ENCODE measurements at regions not wholly inside any gene's neighbourhood (a gene's known extent, or its start where the extent isn't known, plus 50 kb on each side); places are given as distances from the start of the nearest gene placed in this dataset.

DNA sequence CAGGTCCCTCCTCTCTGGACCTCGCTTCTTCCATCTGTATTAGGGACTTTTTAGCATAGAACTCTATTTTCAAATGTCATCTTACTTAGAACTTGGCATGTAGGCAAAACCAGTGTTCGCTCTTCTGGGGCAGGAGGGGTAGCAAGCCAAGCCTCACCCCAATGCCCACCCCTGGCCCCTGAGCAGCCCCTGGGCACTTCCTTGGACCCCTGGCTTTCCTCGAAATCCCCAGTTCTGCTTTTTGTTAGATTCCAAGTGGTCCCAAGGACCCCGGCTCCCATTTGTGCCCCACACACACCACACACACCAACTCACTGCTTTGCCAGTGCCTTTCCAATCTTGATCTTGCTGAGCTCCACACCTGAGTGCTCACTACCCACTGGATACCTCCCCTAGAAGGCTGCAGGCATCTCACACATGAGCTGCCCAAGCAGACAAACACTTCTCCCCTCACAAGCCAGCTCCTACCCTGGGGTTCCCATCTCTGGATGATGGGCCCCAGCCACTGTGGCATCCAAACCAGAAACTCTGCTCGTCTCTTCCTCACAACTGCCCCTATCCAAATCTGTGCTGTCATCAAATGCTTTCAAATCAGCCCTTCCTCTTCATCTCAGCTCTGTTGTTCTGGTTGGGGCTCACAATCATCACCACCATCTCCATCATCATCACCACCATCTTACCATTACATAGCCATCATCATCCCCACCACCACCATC, 167.9 kb upstream of the ZMIZ1 start:
- H3K27me3 Mint-ChIP-seq (ENCODE audit: unreplicated experiment) = peaks cover 15% of the 10 kb centered on the region
- no TSS peak for BruUV-seq (replicated peaks)
- H3K4me1 Mint-ChIP-seq (ENCODE audit: low read depth, unreplicated experiment) = no peaks in the 10 kb centered on the region

DNA sequence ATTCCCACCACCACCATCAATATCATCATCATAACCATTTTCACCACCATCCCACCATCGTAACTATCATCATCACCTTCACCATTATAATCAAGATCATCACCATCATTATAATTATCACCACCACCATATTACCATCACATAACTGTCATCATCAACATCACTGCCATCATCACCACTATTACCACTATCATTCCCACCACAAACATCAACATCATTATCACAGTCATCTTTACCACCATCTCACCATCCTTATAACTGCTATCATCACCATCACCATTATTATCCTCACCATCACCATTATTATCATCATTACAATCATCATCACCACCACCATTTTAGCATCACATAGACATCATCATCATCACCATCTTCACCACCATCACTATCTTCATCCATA, 167.1 kb upstream of the ZMIZ1 start:
- intact Hi-C loops (cut with micrococcal nuclease; ENCODE audit: unreplicated experiment) = no loop called here
- H3K4me1 Mint-ChIP-seq (ENCODE audit: low read depth, unreplicated experiment) = no peaks in the 10 kb centered on the region
- no peak overlapping the region for H3K4me3 Mint-ChIP-seq (ENCODE audit: low read depth, unreplicated experiment)
- H3K36me3 Mint-ChIP-seq (ENCODE audit: insufficient read depth, unreplicated experiment) = no peaks in the 10 kb centered on the region
- TF ChIP-seq, protein P1, sequence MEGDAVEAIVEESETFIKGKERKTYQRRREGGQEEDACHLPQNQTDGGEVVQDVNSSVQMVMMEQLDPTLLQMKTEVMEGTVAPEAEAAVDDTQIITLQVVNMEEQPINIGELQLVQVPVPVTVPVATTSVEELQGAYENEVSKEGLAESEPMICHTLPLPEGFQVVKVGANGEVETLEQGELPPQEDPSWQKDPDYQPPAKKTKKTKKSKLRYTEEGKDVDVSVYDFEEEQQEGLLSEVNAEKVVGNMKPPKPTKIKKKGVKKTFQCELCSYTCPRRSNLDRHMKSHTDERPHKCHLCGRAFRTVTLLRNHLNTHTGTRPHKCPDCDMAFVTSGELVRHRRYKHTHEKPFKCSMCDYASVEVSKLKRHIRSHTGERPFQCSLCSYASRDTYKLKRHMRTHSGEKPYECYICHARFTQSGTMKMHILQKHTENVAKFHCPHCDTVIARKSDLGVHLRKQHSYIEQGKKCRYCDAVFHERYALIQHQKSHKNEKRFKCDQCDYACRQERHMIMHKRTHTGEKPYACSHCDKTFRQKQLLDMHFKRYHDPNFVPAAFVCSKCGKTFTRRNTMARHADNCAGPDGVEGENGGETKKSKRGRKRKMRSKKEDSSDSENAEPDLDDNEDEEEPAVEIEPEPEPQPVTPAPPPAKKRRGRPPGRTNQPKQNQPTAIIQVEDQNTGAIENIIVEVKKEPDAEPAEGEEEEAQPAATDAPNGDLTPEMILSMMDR (IDR thresholded peaks at IDR 0.05; ENCODE audit: unreplicated experiment) = no peak
- H3K9me3 Mint-ChIP-seq (ENCODE audit: low read depth, unreplicated experiment) = no peaks in the 10 kb centered on the region
- H3K27me3 Mint-ChIP-seq (ENCODE audit: unreplicated experiment) = peaks cover 17% of the 10 kb centered on the region
- no peak for DNase-seq
- H3K27ac Mint-ChIP-seq (ENCODE audit: unreplicated experiment) = no peak overlapping the region
- no TSS peak for BruUV-seq (replicated peaks)
- CTCF ChIA-PET = no interaction called here

More for the DNA sequence above, 167.9 kb upstream of the ZMIZ1 start:
- intact Hi-C loops (cut with micrococcal nuclease; ENCODE audit: unreplicated experiment) = no loop called here
- Mint-ChIP-seq H3K9me3 (ENCODE audit: low read depth, unreplicated experiment) (no peaks in the 10 kb centered on the region), H3K36me3 (ENCODE audit: insufficient read depth, unreplicated experiment) (no peaks in the 10 kb centered on the region), H3K4me3 (ENCODE audit: low read depth, unreplicated experiment) (no peak overlapping the region), H3K27ac (ENCODE audit: unreplicated experiment) (no peak overlapping the region)
- CTCF ChIA-PET = no interaction called here
- DNase-seq = no peak
- TF ChIP-seq, protein P1 (IDR thresholded peaks at IDR 0.05; ENCODE audit: unreplicated experiment) = no peak

DNA sequence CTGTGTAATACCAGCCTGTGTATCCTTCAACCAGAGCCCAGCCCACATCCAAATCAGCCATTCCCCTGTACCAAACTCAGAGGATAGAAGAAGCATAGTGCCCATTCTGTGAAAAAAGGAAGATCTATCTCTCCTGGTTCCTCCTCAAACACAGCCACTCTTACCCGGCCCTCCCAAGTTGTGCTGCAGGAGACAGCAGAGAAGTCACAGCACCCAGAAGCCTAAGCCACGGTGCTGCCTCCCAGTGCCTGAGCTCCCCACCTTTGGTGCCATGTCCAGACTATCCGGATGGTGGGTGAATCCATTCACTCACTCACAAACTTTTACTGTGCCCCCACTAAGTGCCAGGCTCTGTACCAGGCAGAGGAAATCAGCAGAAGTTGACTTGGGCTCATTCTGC, 166.0 kb upstream of the ZMIZ1 start:
- Mint-ChIP-seq H3K27me3 (ENCODE audit: unreplicated experiment) (peaks cover 28% of the 10 kb centered on the region), H3K27ac (ENCODE audit: unreplicated experiment) (no peak overlapping the region), H3K4me1 (ENCODE audit: low read depth, unreplicated experiment) (no peaks in the 10 kb centered on the region), H3K4me3 (ENCODE audit: low read depth, unreplicated experiment) (no peak overlapping the region), H3K9me3 (ENCODE audit: low read depth, unreplicated experiment) (no peaks in the 10 kb centered on the region), H3K36me3 (ENCODE audit: insufficient read depth, unreplicated experiment) (no peaks in the 10 kb centered on the region)
- DNase-seq = no peak
- intact Hi-C loops (cut with micrococcal nuclease; ENCODE audit: unreplicated experiment) = no loop called here
- no TSS peak for BruUV-seq (replicated peaks)
- TF ChIP-seq, protein P1 (IDR thresholded peaks at IDR 0.05; ENCODE audit: unreplicated experiment) = no peak
- CTCF ChIA-PET = no interaction called here

DNA sequence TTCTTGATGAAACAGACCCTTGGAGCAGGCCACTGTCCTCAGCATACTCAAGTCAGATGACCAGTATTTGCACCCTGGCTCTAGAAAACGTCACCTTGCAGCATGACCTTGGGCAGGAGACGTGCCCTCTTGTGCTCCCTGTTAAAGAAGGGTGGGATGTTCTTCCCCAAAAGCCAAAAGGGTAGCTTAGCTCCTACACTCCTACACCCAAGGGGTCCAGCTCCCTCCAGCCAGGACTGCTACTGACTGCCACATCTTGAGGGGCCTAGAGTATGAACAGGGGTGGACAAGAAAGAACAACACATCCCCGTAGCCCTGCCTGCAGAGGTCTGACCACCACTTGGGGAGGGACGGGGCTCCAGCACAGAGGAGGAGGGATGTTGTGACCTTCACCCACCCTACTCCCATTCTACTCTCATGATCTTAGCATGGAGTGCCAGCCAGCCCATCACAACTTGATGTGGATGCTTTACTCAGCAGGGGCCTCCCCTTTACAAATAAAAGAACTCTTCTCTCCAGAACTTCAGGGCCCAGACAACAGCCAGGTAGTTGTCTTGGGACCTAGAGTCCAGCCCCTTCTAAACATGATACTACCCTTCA, 165.3 kb upstream of the ZMIZ1 start:
- no peaks in the 10 kb centered on the region for H3K4me1 Mint-ChIP-seq (ENCODE audit: low read depth, unreplicated experiment)
- intact Hi-C loops (cut with micrococcal nuclease; ENCODE audit: unreplicated experiment) = no loop called here
- H3K4me3 Mint-ChIP-seq (ENCODE audit: low read depth, unreplicated experiment) = no peak overlapping the region
- DNase-seq = no peak
- no peak overlapping the region for H3K27ac Mint-ChIP-seq (ENCODE audit: unreplicated experiment)
- peaks cover 29% of the 10 kb centered on the region for H3K27me3 Mint-ChIP-seq (ENCODE audit: unreplicated experiment)
- H3K36me3 Mint-ChIP-seq (ENCODE audit: insufficient read depth, unreplicated experiment) = no peaks in the 10 kb centered on the region
- no peaks in the 10 kb centered on the region for H3K9me3 Mint-ChIP-seq (ENCODE audit: low read depth, unreplicated experiment)
- CTCF ChIA-PET = no interaction called here
- TF ChIP-seq, protein P1 (IDR thresholded peaks at IDR 0.05; ENCODE audit: unreplicated experiment) = no peak
- no TSS peak for BruUV-seq (replicated peaks)
